Esophagus muscularis mucosa (tissue), 4 donors: ENCODE measurements at regions not wholly inside any gene's neighbourhood (a gene's known extent, or its start where the extent isn't known, plus 50 kb on each side); places are given as distances from the start of the nearest gene placed in this dataset.

ENCODE experiments used
- EP300 ChIP-seq: sonication (generic); formaldehyde crosslinking; IDR thresholded peaks from one replicate; pipeline ENCODE4 v1.6.1; 2017; ENCODE audit warnings: antibody characterized with exemption
- POLR2A ChIP-seq: fragments of 450-650 bp; IDR thresholded peaks from one replicate; pipeline ENCODE4 v1.6.1; 2017; ENCODE audit warnings: antibody characterized with exemption, moderate library complexity, mild to moderate bottlenecking, low read depth
- POLR2AphosphoS5 ChIP-seq, 2 donors: sonication (generic); formaldehyde crosslinking; IDR thresholded peaks; one replicate each; pipeline ENCODE4 v1.6.1; 2017; ENCODE audit warnings: antibody characterized with exemption in 2 of 2
- TF ChIP-seq, protein P1 (sequence below), 3 experiments: fragments of 200-600 bp in 2 of 3; fragments of 450-650 bp in 1 of 3; sonication (generic) in 2 of 3; IDR thresholded peaks; one replicate each; pipeline ENCODE4 v1.5.1; 2017 to 2019; ENCODE audit warnings: antibody characterized with exemption in 3 of 3, mild to moderate bottlenecking in 2 of 3, moderate library complexity in 1 of 3

GRCh38 chr3:187946981-187947380 lies 201.7 kb upstream of the BCL6 start:
- TF ChIP-seq EP300 (no peak), POLR2A (no peak), POLR2AphosphoS5 (IDR thresholded peaks at IDR 0.05) (no peak)
- TF ChIP-seq, protein P1, sequence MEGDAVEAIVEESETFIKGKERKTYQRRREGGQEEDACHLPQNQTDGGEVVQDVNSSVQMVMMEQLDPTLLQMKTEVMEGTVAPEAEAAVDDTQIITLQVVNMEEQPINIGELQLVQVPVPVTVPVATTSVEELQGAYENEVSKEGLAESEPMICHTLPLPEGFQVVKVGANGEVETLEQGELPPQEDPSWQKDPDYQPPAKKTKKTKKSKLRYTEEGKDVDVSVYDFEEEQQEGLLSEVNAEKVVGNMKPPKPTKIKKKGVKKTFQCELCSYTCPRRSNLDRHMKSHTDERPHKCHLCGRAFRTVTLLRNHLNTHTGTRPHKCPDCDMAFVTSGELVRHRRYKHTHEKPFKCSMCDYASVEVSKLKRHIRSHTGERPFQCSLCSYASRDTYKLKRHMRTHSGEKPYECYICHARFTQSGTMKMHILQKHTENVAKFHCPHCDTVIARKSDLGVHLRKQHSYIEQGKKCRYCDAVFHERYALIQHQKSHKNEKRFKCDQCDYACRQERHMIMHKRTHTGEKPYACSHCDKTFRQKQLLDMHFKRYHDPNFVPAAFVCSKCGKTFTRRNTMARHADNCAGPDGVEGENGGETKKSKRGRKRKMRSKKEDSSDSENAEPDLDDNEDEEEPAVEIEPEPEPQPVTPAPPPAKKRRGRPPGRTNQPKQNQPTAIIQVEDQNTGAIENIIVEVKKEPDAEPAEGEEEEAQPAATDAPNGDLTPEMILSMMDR (IDR thresholded peaks at IDR 0.05): no peak
